ENCODE measurements at regions not wholly inside any gene's neighbourhood (a gene's known extent, or its start where the extent isn't known, plus 50 kb on each side); places are given as distances from the start of the nearest gene placed in this dataset.

- TF ChIP-seq, protein P1, sequence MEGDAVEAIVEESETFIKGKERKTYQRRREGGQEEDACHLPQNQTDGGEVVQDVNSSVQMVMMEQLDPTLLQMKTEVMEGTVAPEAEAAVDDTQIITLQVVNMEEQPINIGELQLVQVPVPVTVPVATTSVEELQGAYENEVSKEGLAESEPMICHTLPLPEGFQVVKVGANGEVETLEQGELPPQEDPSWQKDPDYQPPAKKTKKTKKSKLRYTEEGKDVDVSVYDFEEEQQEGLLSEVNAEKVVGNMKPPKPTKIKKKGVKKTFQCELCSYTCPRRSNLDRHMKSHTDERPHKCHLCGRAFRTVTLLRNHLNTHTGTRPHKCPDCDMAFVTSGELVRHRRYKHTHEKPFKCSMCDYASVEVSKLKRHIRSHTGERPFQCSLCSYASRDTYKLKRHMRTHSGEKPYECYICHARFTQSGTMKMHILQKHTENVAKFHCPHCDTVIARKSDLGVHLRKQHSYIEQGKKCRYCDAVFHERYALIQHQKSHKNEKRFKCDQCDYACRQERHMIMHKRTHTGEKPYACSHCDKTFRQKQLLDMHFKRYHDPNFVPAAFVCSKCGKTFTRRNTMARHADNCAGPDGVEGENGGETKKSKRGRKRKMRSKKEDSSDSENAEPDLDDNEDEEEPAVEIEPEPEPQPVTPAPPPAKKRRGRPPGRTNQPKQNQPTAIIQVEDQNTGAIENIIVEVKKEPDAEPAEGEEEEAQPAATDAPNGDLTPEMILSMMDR (IDR thresholded peaks at IDR 0.05; ENCODE audit: insufficient read depth, low read depth, low read length), result no peak
- no peak for TF ChIP-seq EZH2 (IDR thresholded peaks at IDR 0.05; ENCODE audit: insufficient read depth, low read length)
Observed at GRCh38 chrX:115936008-115936407, 234.5 kb upstream of the AGTR2 start.

All from astrocyte (in vitro differentiated cells and primary cell).